IMR-90 (cell line): ENCODE measurements at regions not wholly inside any gene's neighbourhood (a gene's known extent, or its start where the extent isn't known, plus 50 kb on each side); places are given as distances from the start of the nearest gene placed in this dataset.

Source experiments
- ATAC-seq: fragments of 200-7000 bp; cut with Tn5 transposase; 2 replicates; pipeline ENCODE4 v1.9.1; 2020; ENCODE audit warnings: low read depth, mild to moderate bottlenecking, moderate library complexity
- BruUV-seq: library from RNA; stranded (reverse); fragments of 400-500 nt; replicated peaks from 2 replicates; lab custom pipeline; 2021; lab: Mats Ljungman, UMichigan
- CTCF ChIA-PET: fragments of 300-600 bp; formaldehyde crosslinking; extraction: SDS; loops from one replicate; lab custom pipeline; 2021; ENCODE audit warnings: antibody characterized with exemption; lab: Yijun Ruan, JAX
- POLR2A ChIA-PET: fragments of 300-600 bp; sonication (Branson Sonifier 250); formaldehyde crosslinking; loops from one replicate; lab custom pipeline; 2022; ENCODE audit warnings: antibody characterized with exemption; ENCODE audit not compliant: unreplicated experiment; lab: Charles Lee
- DNase-seq: peaks from one replicate; pipeline ENCODE4 v3.0.0; 2013
- H2AFZ ChIP-seq: replicated peaks from 2 replicates; pipeline ENCODE3; 2013; ENCODE audit warnings: low read length, mild to moderate bottlenecking; ENCODE audit not compliant: poor library complexity
- H2AK5ac ChIP-seq: 2 replicates; pipeline ENCODE4 v1.6.1; 2013; ENCODE audit warnings: low read depth, low read length, inconsistent platforms
- H2AK9ac ChIP-seq: replicated peaks from 2 replicates; pipeline ENCODE3; 2013; ENCODE audit warnings: mild to moderate bottlenecking, low read depth, low read length, moderate library complexity; ENCODE audit not compliant: poor library complexity
- H2BK120ac ChIP-seq: 2 replicates; pipeline ENCODE4 v1.6.1; 2013; ENCODE audit warnings: low read depth, low read length, inconsistent platforms
- H2BK15ac ChIP-seq: 3 replicates; pipeline ENCODE4 v1.6.1; 2013; ENCODE audit warnings: low read depth, low read length, inconsistent platforms
- H2BK20ac ChIP-seq: 2 replicates; pipeline ENCODE4 v1.6.1; 2013; ENCODE audit warnings: low read depth, mild to moderate bottlenecking, inconsistent platforms, low read length, moderate library complexity
- H2BK5ac ChIP-seq: 2 replicates; pipeline ENCODE4 v1.6.1; 2013; ENCODE audit warnings: mild to moderate bottlenecking, low read depth, low read length, inconsistent platforms; ENCODE audit not compliant: poor library complexity, severe bottlenecking
- H3K14ac ChIP-seq: replicated peaks from 2 replicates; pipeline ENCODE4 v1.6.1; 2013; ENCODE audit warnings: low read depth, low read length, inconsistent platforms
- H3K18ac ChIP-seq: 2 replicates; pipeline ENCODE4 v1.6.1; 2013; ENCODE audit warnings: low read depth, low read length, control low read depth
- H3K23ac ChIP-seq: 2 replicates; pipeline ENCODE4 v1.6.1; 2013; ENCODE audit warnings: low read depth, low read length, inconsistent platforms
- H3K27ac ChIP-seq: 2 replicates; pipeline ENCODE4 v1.5.1; 2013; ENCODE audit warnings: mild to moderate bottlenecking, control low read depth, low read length; ENCODE audit not compliant: insufficient read depth
- H3K27me3 ChIP-seq: 2 replicates; pipeline ENCODE4 v1.6.1; 2013; ENCODE audit warnings: low read length; ENCODE audit not compliant: control insufficient read depth, insufficient read depth
- H3K36me3 ChIP-seq: 2 replicates; pipeline ENCODE4 v1.6.1; 2013; ENCODE audit warnings: low read length, mixed read lengths; ENCODE audit not compliant: control insufficient read depth, insufficient read depth
- H3K4ac ChIP-seq: 2 replicates; pipeline ENCODE4 v1.6.1; 2013; ENCODE audit warnings: low read depth, low read length, inconsistent platforms
- H3K4me1 ChIP-seq: 2 replicates; pipeline ENCODE4 v1.6.1; 2013; ENCODE audit warnings: low read length, mixed read lengths; ENCODE audit not compliant: control insufficient read depth, insufficient read depth
- H3K4me2 ChIP-seq: 2 replicates; pipeline ENCODE4 v1.6.1; 2013; ENCODE audit warnings: low read depth, mild to moderate bottlenecking, control low read depth, low read length, moderate library complexity
- H3K4me3 ChIP-seq: 2 replicates; pipeline ENCODE4 v1.5.1; 2013; ENCODE audit warnings: low read depth, mild to moderate bottlenecking, control low read depth, low read length, moderate library complexity; ENCODE audit not compliant: insufficient read depth
- H3K56ac ChIP-seq: 2 replicates; pipeline ENCODE4 v1.6.1; 2013; ENCODE audit warnings: low read length, inconsistent platforms; ENCODE audit not compliant: insufficient read depth; ENCODE audit errors: extremely low read depth
- H3K79me1 ChIP-seq, 2 experiments: 2 replicates each; pipeline ENCODE4 v1.6.1; 2013; ENCODE audit warnings: low read length in 2 of 2, inconsistent platforms in 1 of 2, low read depth in 1 of 2
- H3K9ac ChIP-seq: 2 replicates; pipeline ENCODE4 v1.6.1; 2013; ENCODE audit warnings: low read depth, low read length, control low read depth
- H3K9me1 ChIP-seq: 2 replicates; pipeline ENCODE4 v1.6.1; 2013; ENCODE audit warnings: low read length, inconsistent platforms; ENCODE audit not compliant: insufficient read depth
- H3K9me3 ChIP-seq: 2 replicates; pipeline ENCODE4 v1.6.1; 2013; ENCODE audit warnings: low read length; ENCODE audit not compliant: control insufficient read depth, insufficient read depth
- H4K20me1 ChIP-seq: 2 replicates; pipeline ENCODE4 v1.6.1; 2013; ENCODE audit warnings: low read length, inconsistent platforms; ENCODE audit not compliant: insufficient read depth
- H4K5ac ChIP-seq: 2 replicates; pipeline ENCODE4 v1.6.1; 2013; ENCODE audit warnings: mild to moderate bottlenecking, low read depth, low read length, control low read depth
- H4K8ac ChIP-seq, 2 experiments: 2 replicates each; pipeline ENCODE4 v1.6.1; 2013; ENCODE audit warnings: low read depth in 2 of 2, low read length in 2 of 2, control low read depth in 1 of 2, inconsistent platforms in 1 of 2
- H4K91ac ChIP-seq: 2 replicates; pipeline ENCODE4 v1.6.1; 2013; ENCODE audit warnings: low read depth, low read length, inconsistent platforms; ENCODE audit not compliant: insufficient read depth
- BHLHE40 ChIP-seq: fragments of 150-350 bp; IDR thresholded peaks from 2 replicates; pipeline ENCODE4 v1.6.1; 2016; ENCODE audit warnings: mild to moderate bottlenecking, low read depth, low read length
- CEBPB ChIP-seq: IDR thresholded peaks from 2 replicates; pipeline ENCODE4 v1.6.1; 2012; ENCODE audit warnings: low read depth, low read length, improper control_type of control experiment
- CHD1 ChIP-seq: IDR thresholded peaks from 2 replicates; pipeline ENCODE4 v1.6.1; 2012; ENCODE audit warnings: low read depth, low read length, improper control_type of control experiment
- ELK1 ChIP-seq: fragments of 150-350 bp; IDR thresholded peaks from 2 replicates; pipeline ENCODE4 v1.6.1; 2016; ENCODE audit warnings: low read depth, mild to moderate bottlenecking, low read length, moderate library complexity, borderline replicate concordance
- MAFK ChIP-seq: IDR thresholded peaks from 2 replicates; pipeline ENCODE4 v1.6.1; 2012; ENCODE audit warnings: low read depth, low read length, improper control_type of control experiment
- MAZ ChIP-seq: IDR thresholded peaks from 2 replicates; pipeline ENCODE4 v1.6.1; 2012; ENCODE audit warnings: low read depth, mild to moderate bottlenecking, low read length, improper control_type of control experiment, moderate library complexity, borderline replicate concordance
- MXI1 ChIP-seq: IDR thresholded peaks from 2 replicates; pipeline ENCODE4 v1.6.1; 2012; ENCODE audit warnings: low read depth, mild to moderate bottlenecking, low read length, moderate library complexity, borderline replicate concordance
- NFE2L2 ChIP-seq: fragments of 150-350 bp; IDR thresholded peaks from 2 replicates; pipeline ENCODE4 v1.6.1; 2016; ENCODE audit warnings: low read depth, mild to moderate bottlenecking, low read length
- POLR2A ChIP-seq: IDR thresholded peaks from 2 replicates; pipeline ENCODE4 v1.6.1; 2012; ENCODE audit warnings: mild to moderate bottlenecking, low read depth, low read length
- RAD21 ChIP-seq: IDR thresholded peaks from 2 replicates; pipeline ENCODE4 v1.6.1; 2012; ENCODE audit warnings: low read length, improper control_type of control experiment
- RCOR1 ChIP-seq: IDR thresholded peaks from 2 replicates; pipeline ENCODE4 v1.6.1; 2012; ENCODE audit warnings: mild to moderate bottlenecking, low read length, improper control_type of control experiment; ENCODE audit not compliant: insufficient replicate concordance
- RFX5 ChIP-seq: IDR thresholded peaks from 2 replicates; pipeline ENCODE4 v1.8.0; 2012; ENCODE audit warnings: low read depth, mild to moderate bottlenecking, low read length, moderate library complexity
- USF2 ChIP-seq: fragments of 150-350 bp; IDR thresholded peaks from 2 replicates; pipeline ENCODE4 v1.6.1; 2017; ENCODE audit warnings: mild to moderate bottlenecking, antibody characterized with exemption, low read length, low read depth
- WGBS, 2 experiments: methylation state at CpG; one replicate each; pipeline versions ENCODE4 v1.1.5 to v1.1.7; 2013; ENCODE audit warnings: missing lambda C conversion rate in 2 of 2; ENCODE audit not compliant: insufficient read length in 1 of 2; ENCODE audit errors: extremely low coverage in 2 of 2; 5-methylcytosine and 5-hydroxymethylcytosine counted together
- dilution Hi-C: fragments of 300-500 bp; cut with HindIII; formaldehyde crosslinking; loops from one replicate; pipeline ENCODE4 v1.14.3; 2018; ENCODE audit warnings: low sequenced_read_pairs; ENCODE audit not compliant: unreplicated experiment
- in situ Hi-C: fragments of 300-500 bp; cut with MboI; formaldehyde crosslinking; loops from 3 replicates; pipeline ENCODE4 v1.14.3; 2019; ENCODE audit warnings: low sequenced_read_pairs, inconsistent platforms, mixed read lengths
- intact Hi-C: fragments of 100-400 bp; cut with micrococcal nuclease; formaldehyde crosslinking; loops from 2 replicates; pipeline ENCODE4 v1.10.0; 2022

GRCh38 chr3:74537857-74538256 lies 76.6 kb downstream of the CNTN3 start:
- Histone ChIP-seq H3K9ac (no peak overlapping the region), H2BK120ac (no peak overlapping the region), H3K4ac (no peak overlapping the region), H3K27me3 (no peaks in the 10 kb centered on the region), H2BK15ac (no peak overlapping the region), H3K79me1 (peaks cover 0 to 2% of the 10 kb centered on the region in 2 experiments; a peak in 1 of 4 replicates), H4K91ac (no peak overlapping the region), H3K9me3 (no peaks in the 10 kb centered on the region), H3K4me2 (no peak overlapping the region), H3K9me1 (no peaks in the 10 kb centered on the region), H3K4me3 (no peak overlapping the region), H2BK20ac (no peak overlapping the region), H3K4me1 (peaks cover 5% of the 10 kb centered on the region; the same call in 1 of the 2 replicates), H3K56ac (no peak overlapping the region), H2AFZ (no peak overlapping the region), H4K20me1 (no peaks in the 10 kb centered on the region), H3K14ac (no peak overlapping the region), H2AK9ac (no peak overlapping the region), H3K27ac (no peak overlapping the region), H4K8ac (no peak overlapping the region), H2AK5ac (no peak overlapping the region), H3K18ac (no peak overlapping the region), H4K5ac (no peak overlapping the region), H2BK5ac (no peak overlapping the region), H3K36me3 (no peaks in the 10 kb centered on the region), H3K23ac (no peak overlapping the region)
- BruUV-seq: no TSS peak
- TF ChIP-seq MAZ: no peak
- TF ChIP-seq MAFK: no peak
- TF ChIP-seq NFE2L2: no peak
- no peak for TF ChIP-seq RCOR1
- TF ChIP-seq RFX5: no peak
- no peak for TF ChIP-seq RAD21
- TF ChIP-seq CEBPB: no peak
- TF ChIP-seq USF2: no peak
- TF ChIP-seq ELK1: no peak
- no peak for TF ChIP-seq POLR2A
- no peak for TF ChIP-seq BHLHE40
- no peak for TF ChIP-seq MXI1
- TF ChIP-seq CHD1: no peak
- CTCF ChIA-PET: interaction anchor here (0.8 kb wide), 1 partner anchor 205 kb away, joined by 3 read pairs; no protein-coding TSS in a partner anchor
- POLR2A ChIA-PET: no interaction called here
- ATAC-seq: no peak
- intact Hi-C loops (no loop called here), in situ Hi-C loops (no loop called here), dilution Hi-C loops (no loop called here)
- WGBS, 2 experiments: no CpG with 5 or more reads among the region's 2 CpGs
- DNase-seq: no peak
